Testis (tissue), 2 donors: ENCODE measurements at regions not wholly inside any gene's neighbourhood (a gene's known extent, or its start where the extent isn't known, plus 50 kb on each side); places are given as distances from the start of the nearest gene placed in this dataset.

ENCODE experiments used
- DNase-seq: peaks from one replicate; pipeline ENCODE4 v3.0.0-alpha.2; 2019
- H3K27ac ChIP-seq, 2 donors: fragments of 200-600 bp; sonication (generic); one replicate each; pipeline ENCODE4 v1.5.1; 2019
- H3K27me3 ChIP-seq: fragments of 200-600 bp; sonication (generic); one replicate; pipeline ENCODE4 v1.5.1; 2019
- H3K36me3 ChIP-seq: fragments of 200-600 bp; sonication (generic); one replicate; pipeline ENCODE4 v1.5.1; 2017; ENCODE audit warnings: low read depth; ENCODE audit errors: missing control alignments
- H3K4me1 ChIP-seq: fragments of 200-600 bp; sonication (generic); one replicate; pipeline ENCODE4 v1.5.1; 2019
- H3K4me3 ChIP-seq, 2 donors: fragments of 200-600 bp; sonication (generic); one replicate each; pipeline ENCODE4 v1.5.1; 2017 to 2019
- H3K9me3 ChIP-seq: fragments of 200-600 bp; sonication (generic); one replicate; pipeline ENCODE4 v1.5.1; 2017
- CTCF ChIP-seq, 3 experiments: fragments of 450-650 bp in 2 of 3; fragments of 200-600 bp in 1 of 3; sonication (generic) in 1 of 3; IDR thresholded peaks; one replicate each; pipeline ENCODE4 v1.5.1; 2016 to 2019; ENCODE audit warnings: antibody characterized with exemption in 3 of 3, mild to moderate bottlenecking in 2 of 3, moderate library complexity in 1 of 3
- POLR2A ChIP-seq: fragments of 450-650 bp; IDR thresholded peaks from one replicate; pipeline ENCODE4 v1.6.1; 2017; ENCODE audit warnings: antibody characterized with exemption, mild to moderate bottlenecking, moderate library complexity
- WGBS, 2 donors: methylation state at CpG; one replicate each; pipeline ENCODE4 v1.1.5; 2018; 5-methylcytosine and 5-hydroxymethylcytosine counted together
- intact Hi-C: fragments of 100-400 bp; cut with DNase I; formaldehyde crosslinking; loops from one replicate; pipeline ENCODE4 v1.15.1; 2023; ENCODE audit warnings: low total_unique reads
- small RNA-seq, 2 donors: library from RNA; depleted of rRNA; stranded (forward); fragments of <200 nt; gene quantifications; one replicate each; pipeline ENCODE3, GENCODE V24; 2016

- Histone ChIP-seq H3K27me3 (no peaks in the 10 kb centered on the region), H3K4me1 (no peaks in the 10 kb centered on the region), H3K36me3 (no peaks in the 10 kb centered on the region), H3K9me3 (no peaks in the 10 kb centered on the region), H3K27ac (no peak overlapping the region), H3K4me3 (no peak overlapping the region)
- TF ChIP-seq CTCF (IDR thresholded peaks at IDR 0.05): no peak
- TF ChIP-seq POLR2A: no peak
- intact Hi-C loops: no loop called here
- 91 to 100% methylated on average over 2 of the region's 2 CpGs for WGBS, 2 donors
- no peak for DNase-seq
Measured at GRCh38 chr18:67581178-67581577, 64.7 kb upstream of the DSEL start.

DNA sequence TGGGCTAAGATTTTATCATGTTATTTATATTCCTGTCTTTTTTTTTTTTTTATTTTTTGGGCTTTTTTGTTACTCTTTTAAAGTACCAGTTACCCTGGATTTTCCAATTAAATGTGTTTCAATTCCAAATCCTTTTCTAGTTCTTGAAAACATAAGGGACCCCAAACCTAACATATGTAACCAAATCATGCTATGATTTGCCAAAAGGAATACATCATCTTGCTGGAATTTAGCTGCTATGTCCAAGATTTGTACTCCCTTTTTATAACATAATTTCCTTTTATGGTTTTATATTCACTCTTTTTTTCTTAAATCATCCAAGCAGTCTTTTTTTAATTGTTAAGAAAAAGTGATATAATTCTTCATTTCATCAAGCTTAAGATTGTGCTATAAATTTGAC is 60.9 kb upstream of the DSEL start:
- H3K4me1 ChIP-seq: no peaks in the 10 kb centered on the region
- no peak for DNase-seq
- intact Hi-C loops: no loop called here
- TF ChIP-seq CTCF (IDR thresholded peaks at IDR 0.05) (no peak), POLR2A (no peak)
- no peak overlapping the region for H3K4me3 ChIP-seq
- H3K36me3 ChIP-seq: no peaks in the 10 kb centered on the region
- no peaks in the 10 kb centered on the region for H3K27me3 ChIP-seq
- H3K27ac ChIP-seq: no peak overlapping the region
- H3K9me3 ChIP-seq: no peaks in the 10 kb centered on the region

- Histone ChIP-seq H3K4me1 (no peaks in the 10 kb centered on the region), H3K36me3 (no peaks in the 10 kb centered on the region), H3K4me3 (no peak overlapping the region), H3K27me3 (no peaks in the 10 kb centered on the region), H3K9me3 (no peaks in the 10 kb centered on the region), H3K27ac (no peak overlapping the region)
- no peak for DNase-seq
- 91 to 93% methylated on average over 3 of the region's 3 CpGs for WGBS, 2 donors
- TF ChIP-seq POLR2A (no peak), CTCF (IDR thresholded peaks at IDR 0.05) (no peak)
- intact Hi-C loops: no loop called here
Measured at GRCh38 chr18:67574749-67575148, 58.2 kb upstream of the DSEL start.

DNA sequence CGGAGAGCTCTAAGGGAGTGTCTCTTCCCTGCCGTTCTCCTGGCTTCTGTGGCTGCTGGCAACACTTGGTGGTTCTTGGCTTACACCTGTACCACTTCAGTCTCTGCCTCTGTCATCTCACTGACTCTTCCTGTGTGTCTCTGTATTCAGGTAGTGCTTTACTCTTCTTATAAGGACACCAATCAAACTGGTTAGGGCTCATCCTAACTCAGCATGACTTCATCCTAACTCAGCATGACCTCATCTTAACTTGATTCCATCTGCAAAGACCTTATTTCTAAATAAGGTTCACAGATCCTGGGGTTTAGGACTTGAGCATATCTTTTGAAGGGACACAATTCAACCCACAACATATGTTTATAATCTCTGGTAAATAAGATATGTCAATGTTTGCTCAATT is 51.6 kb upstream of the DSEL start:
- Histone ChIP-seq H3K27me3 (no peaks in the 10 kb centered on the region), H3K9me3 (no peaks in the 10 kb centered on the region), H3K36me3 (no peaks in the 10 kb centered on the region), H3K4me3 (no peak overlapping the region), H3K27ac (no peak overlapping the region), H3K4me1 (no peaks in the 10 kb centered on the region)
- TF ChIP-seq CTCF (IDR thresholded peaks at IDR 0.05): no peak
- TF ChIP-seq POLR2A: no peak
- intact Hi-C loops: no loop called here
- 77 to 78% methylated on average over 2 of the region's 2 CpGs for WGBS, 2 donors
- no peak for DNase-seq

Small RNA genes in the stretch of these regions (small RNA-seq; reads per million reads assigned to genes)
- 0 reads per million in 2 donors for gene AC067819.1
